ENCODE measurements at regions not wholly inside any gene's neighbourhood (a gene's known extent, or its start where the extent isn't known, plus 50 kb on each side); places are given as distances from the start of the nearest gene placed in this dataset.
"Not testable (repeated sequence)": the region's sequence is repeated elsewhere in the genome, so short reads cannot be mapped to it uniquely, and the experiment has no call there.

GRCh38 chr14:26655128-26655527 lies 57.3 kb upstream of the NOVA1 start:
- DNase-seq (ENCODE audit: low read depth, low spot score) = no peak

DNA sequence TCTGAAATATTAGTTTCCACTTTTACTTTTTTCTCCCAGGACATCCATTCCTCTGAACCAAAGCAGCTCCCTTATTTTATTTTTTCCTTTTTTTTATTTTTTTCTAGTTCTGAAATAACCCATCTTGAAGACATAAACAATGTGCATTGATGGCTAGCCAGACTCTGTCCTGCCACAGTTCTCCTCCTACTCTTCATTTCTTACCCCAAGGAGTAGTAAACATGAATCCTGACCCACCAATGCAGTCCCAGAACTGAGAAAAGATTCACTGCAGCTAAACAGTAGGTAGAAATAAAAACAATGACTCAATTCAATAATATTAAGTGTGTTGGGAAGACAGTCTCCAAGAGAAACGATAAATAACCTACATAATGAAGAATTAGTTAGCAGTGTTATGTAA lies 65.7 kb upstream of the NOVA1 start:
- no peak for DNase-seq (ENCODE audit: low read depth, low spot score)

- not testable (repeated sequence) for DNase-seq (ENCODE audit: low read depth, low spot score)
Measured at GRCh38 chr14:26678732-26679420, 81.0 kb upstream of the NOVA1 start.

- no peak for DNase-seq (ENCODE audit: low read depth, low spot score)
Measured at GRCh38 chr14:26685401-26685800, 87.6 kb upstream of the NOVA1 start.

DNA sequence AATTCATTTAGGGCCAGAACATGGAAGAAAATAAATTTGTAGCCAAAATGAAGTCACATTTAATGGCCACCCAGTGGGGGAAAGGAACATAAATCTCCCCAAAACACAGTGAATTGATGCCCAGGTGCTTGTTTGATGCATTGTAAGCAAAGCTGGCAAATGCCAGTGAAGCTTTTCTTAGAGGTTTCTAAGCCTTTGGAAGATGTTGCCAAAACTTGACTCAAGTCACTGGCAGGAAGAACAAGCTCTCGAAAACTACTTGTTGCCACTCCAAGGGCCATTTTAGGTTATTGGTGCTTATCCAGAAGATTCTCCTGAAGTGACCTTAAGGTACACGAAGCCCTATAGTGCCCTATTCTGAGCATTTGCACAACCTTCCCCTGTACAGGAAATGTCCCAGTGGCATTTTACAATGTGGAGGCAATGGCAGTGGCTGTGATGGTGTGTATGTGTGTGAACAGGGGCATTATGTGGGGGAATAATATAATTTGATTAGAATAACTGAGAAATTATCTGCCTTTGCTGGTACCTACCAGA lies 89.5 kb upstream of the NOVA1 start:
- no peak for DNase-seq (ENCODE audit: low read depth, low spot score)

DNA sequence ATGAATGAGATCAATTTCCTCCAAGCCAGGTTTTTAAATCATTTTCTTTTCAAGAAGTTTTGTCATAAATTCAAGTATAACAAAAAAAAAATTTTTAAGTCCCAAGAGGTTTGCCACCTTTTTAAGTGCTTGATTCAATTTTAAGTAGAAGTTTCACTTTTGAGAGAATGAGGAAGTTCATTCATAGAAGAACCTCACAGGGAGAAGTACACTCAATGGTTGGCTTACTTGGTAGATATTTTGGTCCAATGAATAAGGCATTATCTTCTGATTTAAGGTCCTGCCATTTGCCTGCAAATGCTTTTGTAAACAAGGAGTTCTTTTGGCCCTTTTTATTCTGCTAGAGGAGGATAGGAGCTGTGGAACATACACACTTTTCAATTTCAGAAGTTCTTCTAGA lies 96.7 kb upstream of the NOVA1 start:
- DNase-seq (ENCODE audit: low read depth, low spot score) = no peak

- no peak for DNase-seq (ENCODE audit: low read depth, low spot score)
Measured at GRCh38 chr14:26702721-26703230, 104.9 kb upstream of the NOVA1 start.

DNA sequence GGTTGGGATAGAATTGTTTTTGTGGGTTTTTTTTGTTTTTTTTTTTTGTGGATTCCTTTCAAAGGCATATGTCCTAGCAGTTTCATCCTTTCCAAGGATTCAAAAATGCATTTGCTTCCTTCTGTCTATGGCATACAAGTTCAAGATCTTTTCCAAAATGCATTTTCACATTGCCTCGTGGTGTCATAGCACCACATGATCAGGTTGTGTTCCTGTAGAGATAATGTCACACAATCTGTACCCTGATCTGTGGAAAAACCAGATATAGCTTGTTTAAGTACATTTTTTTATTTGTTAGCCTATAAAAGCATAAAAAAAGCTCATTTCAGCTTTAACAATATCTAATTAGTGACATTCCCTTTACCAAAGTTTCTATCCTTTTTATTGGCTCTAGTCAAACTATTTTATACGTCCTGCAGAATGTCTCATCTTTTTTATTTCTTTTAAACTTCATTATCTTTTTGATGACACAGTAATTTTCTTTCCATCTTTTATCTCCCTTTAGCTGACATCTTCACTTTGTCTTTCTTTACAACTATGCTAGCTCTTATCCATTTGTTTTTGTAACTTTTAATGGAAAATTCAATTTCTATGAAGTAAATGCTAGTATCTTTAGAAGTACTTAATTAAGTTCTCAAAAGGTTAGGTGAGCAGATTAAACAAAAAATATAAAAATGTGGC lies 106.0 kb upstream of the NOVA1 start:
- DNase-seq (ENCODE audit: low read depth, low spot score) = no peak

GRCh38 chr14:26707234-26707633 lies 109.4 kb upstream of the NOVA1 start:
- no peak for DNase-seq (ENCODE audit: low read depth, low spot score)

DNA sequence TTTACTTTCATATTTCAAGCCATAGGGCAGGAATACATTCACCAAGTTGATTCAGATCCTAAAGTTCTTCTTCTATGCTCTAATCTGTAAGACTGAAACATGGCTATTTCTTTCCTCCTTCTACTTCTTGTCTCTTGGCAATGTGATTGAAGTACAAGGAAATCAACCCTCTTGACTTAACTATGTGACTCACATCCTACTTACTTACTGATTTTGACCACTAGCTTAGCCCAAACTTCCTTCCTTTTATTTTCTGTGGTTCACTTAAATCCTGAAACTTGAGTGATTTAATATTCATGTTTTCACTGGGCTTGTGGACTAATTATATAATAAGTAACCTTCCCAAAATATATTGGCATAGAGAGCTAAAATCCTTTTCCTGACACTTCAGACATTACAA lies 111.2 kb upstream of the NOVA1 start:
- DNase-seq (ENCODE audit: low read depth, low spot score) = no peak

GRCh38 chr14:26719514-26719913 lies 121.7 kb upstream of the NOVA1 start:
- DNase-seq (ENCODE audit: low read depth, low spot score) = no peak

GRCh38 chr14:26722258-26722657 lies 124.4 kb upstream of the NOVA1 start:
- DNase-seq (ENCODE audit: low read depth, low spot score) = no peak

DNA sequence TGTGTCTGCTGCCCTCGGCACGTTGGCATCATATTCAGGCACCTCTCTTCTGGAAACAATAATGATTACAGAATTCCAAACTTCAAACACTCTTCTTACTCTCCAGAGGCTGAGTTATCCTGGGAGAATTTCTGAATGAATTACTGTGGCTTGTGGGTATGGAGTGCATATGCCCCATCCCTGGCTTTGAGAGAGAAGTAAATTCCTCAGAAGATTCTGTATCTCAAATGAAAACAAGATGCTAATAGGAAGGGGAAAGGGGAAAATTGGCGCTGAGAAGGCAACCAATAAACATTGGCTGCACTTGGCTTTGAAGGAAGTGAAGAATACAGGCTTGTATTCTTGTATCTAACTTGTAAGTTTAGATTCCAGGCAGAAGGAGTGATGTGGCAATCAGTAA lies 132.0 kb upstream of the NOVA1 start:
- no peak for DNase-seq (ENCODE audit: low read depth, low spot score)

GRCh38 chr14:26730929-26731618 lies 133.2 kb upstream of the NOVA1 start:
- no peak for DNase-seq (ENCODE audit: low read depth, low spot score)

DNA sequence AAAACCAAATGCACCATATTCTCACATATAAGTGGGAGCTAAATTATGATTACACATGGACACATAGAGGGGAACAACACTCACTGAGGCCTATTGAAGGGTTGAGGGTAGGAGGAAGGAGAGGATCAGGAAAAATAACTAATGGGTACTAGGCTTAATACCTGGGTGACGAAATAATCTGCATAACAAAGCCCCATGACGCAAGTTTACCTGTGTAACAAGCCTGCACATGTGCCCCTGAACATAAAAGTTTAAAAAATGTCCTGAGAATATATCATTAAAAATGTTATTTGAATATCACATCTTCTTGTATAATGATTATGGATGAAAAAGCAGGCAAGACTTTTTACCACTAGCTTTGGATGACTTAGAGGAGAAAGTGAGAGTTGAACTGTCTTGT lies 138.0 kb upstream of the NOVA1 start:
- DNase-seq (ENCODE audit: low read depth, low spot score) = no peak

GRCh38 chr14:26738571-26738970 lies 140.7 kb upstream of the NOVA1 start:
- DNase-seq (ENCODE audit: low read depth, low spot score) = no peak

GRCh38 chr14:26741711-26742212 lies 143.9 kb upstream of the NOVA1 start:
- no peak for DNase-seq (ENCODE audit: low read depth, low spot score)

- no peak for DNase-seq (ENCODE audit: low read depth, low spot score)
Measured at GRCh38 chr14:26743284-26743683, 145.5 kb upstream of the NOVA1 start.

DNA sequence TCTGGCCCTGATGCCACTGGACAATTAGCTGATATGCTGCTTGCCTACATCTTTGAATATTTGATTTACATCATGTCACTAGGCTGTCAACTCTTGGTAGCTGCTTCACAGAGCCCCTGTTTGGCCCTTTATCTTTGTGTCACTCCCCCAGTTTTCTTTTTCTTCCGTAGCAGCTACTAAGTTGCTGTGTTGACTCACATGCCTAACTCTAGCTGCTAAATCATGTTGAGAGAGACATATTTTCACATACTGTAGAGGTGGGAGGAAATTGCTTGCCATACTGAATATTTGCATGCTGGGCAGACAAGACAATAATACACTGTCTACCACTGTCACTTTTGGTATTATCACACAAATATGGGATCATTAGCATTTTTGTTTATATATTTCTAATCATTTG lies 147.1 kb upstream of the NOVA1 start:
- no peak for DNase-seq (ENCODE audit: low read depth, low spot score)

- DNase-seq (ENCODE audit: low read depth, low spot score) = no peak
Measured at GRCh38 chr14:26761532-26761931, 163.7 kb upstream of the NOVA1 start.

DNA sequence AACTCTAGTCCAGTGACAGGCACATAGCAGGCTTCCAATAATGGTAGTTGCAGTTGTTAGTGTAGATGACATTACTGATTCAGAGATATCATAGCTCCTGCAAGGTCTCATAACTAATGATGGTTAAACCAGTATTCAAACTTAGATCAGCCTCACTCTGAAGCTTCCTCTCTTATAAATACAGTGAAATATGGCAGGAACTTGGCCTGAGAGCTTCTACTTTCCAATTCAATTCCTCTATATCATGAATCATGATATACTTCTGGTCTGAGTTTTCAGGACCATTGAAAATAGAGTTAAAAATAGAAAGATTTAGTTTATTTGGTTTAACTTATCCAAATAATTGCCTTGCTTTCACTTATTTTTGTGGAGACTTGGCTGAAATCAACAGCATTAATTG lies 167.5 kb upstream of the NOVA1 start:
- DNase-seq (ENCODE audit: low read depth, low spot score) = no peak
